Suprapubic skin (tissue), 4 donors: ENCODE measurements at regions not wholly inside any gene's neighbourhood (a gene's known extent, or its start where the extent isn't known, plus 50 kb on each side); places are given as distances from the start of the nearest gene placed in this dataset.

Experiments
- POLR2A ChIP-seq, 2 donors: fragments of 450-650 bp; IDR thresholded peaks; one replicate each; pipeline ENCODE4 v1.6.1; 2017; ENCODE audit warnings: antibody characterized with exemption in 2 of 2, mild to moderate bottlenecking in 2 of 2, moderate library complexity in 2 of 2
- POLR2AphosphoS5 ChIP-seq, 3 donors: sonication (generic); formaldehyde crosslinking; IDR thresholded peaks; one replicate each; pipeline ENCODE4 v1.6.1; 2017; ENCODE audit warnings: antibody characterized with exemption in 3 of 3

DNA sequence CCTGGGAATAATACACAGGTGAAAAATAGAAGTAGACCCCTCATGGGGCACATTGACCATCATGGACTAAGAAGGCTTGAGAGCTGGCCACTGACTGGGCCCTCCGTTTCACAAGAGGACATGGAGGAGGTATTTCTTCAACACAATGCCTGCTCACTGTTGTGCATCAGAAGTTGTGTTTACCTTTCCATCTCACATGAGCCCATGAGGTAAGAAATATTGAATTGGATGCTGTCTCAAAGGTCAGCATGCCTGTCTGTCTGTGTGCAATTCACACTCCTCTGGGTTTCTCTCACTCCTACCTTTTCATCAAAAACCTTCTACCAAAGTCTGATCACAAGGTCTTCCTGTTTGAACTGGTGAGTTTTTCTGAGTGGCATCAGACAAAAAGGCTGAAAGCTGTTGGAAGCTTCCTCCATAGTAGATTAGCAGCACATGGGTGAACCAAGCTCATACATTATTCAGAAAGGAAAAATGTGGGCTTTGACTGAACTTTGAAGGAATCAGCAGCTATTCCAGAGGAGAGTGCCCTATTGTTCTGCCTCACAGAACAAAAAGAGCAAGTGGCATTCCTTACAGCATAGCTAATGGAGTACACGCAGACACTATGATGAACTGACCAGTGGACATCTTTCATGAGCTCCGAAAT, 143.2 kb upstream of the RND3 start:
- no peak for TF ChIP-seq POLR2AphosphoS5 (IDR thresholded peaks at IDR 0.05)
- TF ChIP-seq POLR2A (IDR thresholded peaks at IDR 0.05): no peak
